ENCODE measurements at regions not wholly inside any gene's neighbourhood (a gene's known extent, or its start where the extent isn't known, plus 50 kb on each side); places are given as distances from the start of the nearest gene placed in this dataset.

- no peaks in the 10 kb centered on the region for H3K9me3 ChIP-seq (ENCODE audit: insufficient read depth in 2 of 2, low read depth in 1 of 2, low read length in 1 of 2)
- no peaks in the 10 kb centered on the region for H3K4me1 ChIP-seq (replicated peaks in 1 of 4; ENCODE audit: control insufficient read depth in 3 of 4, insufficient read depth in 4 of 4, low read length in 3 of 4)
- no peak overlapping the region for H4K5ac ChIP-seq (ENCODE audit: insufficient read length, low read depth, low read length)
- H3K56ac ChIP-seq (replicated peaks; ENCODE audit: insufficient read length, low read depth, low read length): no peak overlapping the region
- ChIA-PET CTCF (ENCODE audit: partially characterized antibody) (no interaction called here), POLR2A (ENCODE audit: partially characterized antibody) (no interaction called here)
- no peak overlapping the region for H3K4me3 ChIP-seq (ENCODE audit: extremely low read depth in 1 of 4, insufficient read depth in 2 of 4, low read depth in 3 of 4, low read length in 4 of 4)
- no peaks in the 10 kb centered on the region for H4K20me1 ChIP-seq (replicated peaks in 1 of 2; ENCODE audit: control insufficient read depth in 1 of 2, insufficient read depth in 2 of 2, low read length in 2 of 2)
- no peak overlapping the region for H4K91ac ChIP-seq (replicated peaks; ENCODE audit: insufficient read length, low read length)
- H3K27me3 ChIP-seq (replicated peaks in 1 of 4; ENCODE audit: control insufficient read depth in 3 of 4, extremely low read depth in 1 of 4, insufficient read depth in 3 of 4, low read length in 3 of 4): no peaks in the 10 kb centered on the region
- H3K23me2 ChIP-seq (ENCODE audit: low read depth, low read length): 0 out of 2 replicates have a peak, but pooled peaks cover 2% of the 10 kb centered on the region
- H3K79me2 ChIP-seq (ENCODE audit: control insufficient read depth in 1 of 2, insufficient read depth in 2 of 2, low read length in 2 of 2): no peaks in the 10 kb centered on the region
- H2BK120ac ChIP-seq (replicated peaks; ENCODE audit: low read depth, low read length): no peak overlapping the region
- no peak overlapping the region for H2BK12ac ChIP-seq (ENCODE audit: low read depth, low read length)
- no peak overlapping the region for H2AK5ac ChIP-seq (ENCODE audit: low read depth, low read length)
- H3K36me3 ChIP-seq (ENCODE audit: control insufficient read depth in 2 of 4, insufficient read depth in 4 of 4, low read length in 3 of 4): no peaks in the 10 kb centered on the region
- DNase-seq (ENCODE audit: low read depth in 1 of 2, low spot score in 2 of 2) (no peak), FAIRE-seq (no peak)
- H2BK5ac ChIP-seq (ENCODE audit: low read depth, low read length): no peak overlapping the region
- no peaks in the 10 kb centered on the region for H3K79me1 ChIP-seq (ENCODE audit: low read depth, low read length)
- no peak overlapping the region for H3K23ac ChIP-seq (ENCODE audit: insufficient read length)
- no peak overlapping the region for H3K9ac ChIP-seq (replicated peaks in 1 of 4; ENCODE audit: extremely low read depth in 1 of 4, low read depth in 3 of 4, low read length in 3 of 4)
- H3K27ac ChIP-seq (ENCODE audit: low read depth, low read length): no peak overlapping the region
- no peak overlapping the region for H4K8ac ChIP-seq (ENCODE audit: extremely low read depth, insufficient read depth, low read length)
- H2BK15ac ChIP-seq (ENCODE audit: low read length): 0 out of 2 replicates have a peak overlapping the region, but pooled peaks have one; percentile 84
- H2AFZ ChIP-seq (ENCODE audit: low read length): no peak overlapping the region
- H3K4ac ChIP-seq (replicated peaks; ENCODE audit: insufficient read length, low read depth, low read length): no peak overlapping the region
- WGBS, 2 experiments (ENCODE audit: extremely low coverage in 1 of 2, insufficient coverage in 1 of 2, insufficient read length in 1 of 2, insufficient replicate concordance in 2 of 2, low coverage in 1 of 2, low lambda C conversion rate in 2 of 2, missing lambda C conversion rate in 1 of 2): 93% methylated on average over 5 of the region's 5 CpGs; no CpG with 5 or more reads in 1 of the 2 experiments
- no peak overlapping the region for H3K14ac ChIP-seq (ENCODE audit: insufficient read length)
- H3K18ac ChIP-seq (ENCODE audit: extremely low read depth, low read length): no peak overlapping the region
- H3K4me2 ChIP-seq (ENCODE audit: insufficient read depth in 1 of 2, low read depth in 2 of 2, low read length in 2 of 2): no peak overlapping the region
- no peak overlapping the region for H2BK20ac ChIP-seq (ENCODE audit: low read length)
- TF ChIP-seq USF2 (IDR thresholded peaks at IDR 0.05; ENCODE audit: low read length) (no peak), SP2 (IDR thresholded peaks at IDR 0.05; ENCODE audit: low read length) (no peak), GTF2F1 (IDR thresholded peaks at IDR 0.05; ENCODE audit: borderline replicate concordance, low read depth, low read length) (no peak), CREB1 (IDR thresholded peaks at IDR 0.05) (no peak), NANOG (IDR thresholded peaks at IDR 0.05; ENCODE audit: insufficient read depth, low read depth, low read length, poor library complexity, severe bottlenecking) (no peak), SRF (IDR thresholded peaks at IDR 0.05; ENCODE audit: low read depth, low read length) (no peak), KDM4A (IDR thresholded peaks at IDR 0.05; ENCODE audit: low read depth, low read length, severe bottlenecking) (no peak), POLR2A (IDR thresholded peaks at IDR 0.05; ENCODE audit: control extremely low read depth in 1 of 2, low read depth in 2 of 2, low read length in 2 of 2) (no peak), ATF3 (IDR thresholded peaks at IDR 0.05; ENCODE audit: insufficient read depth, low read depth, low read length) (no peak), RAD21 (IDR thresholded peaks at IDR 0.05 in 1 of 2, conservative IDR thresholded peaks at IDR 0.05 in 1 of 2; ENCODE audit: low read depth in 2 of 2, low read length in 2 of 2) (no peak), RFX5 (IDR thresholded peaks at IDR 0.05; ENCODE audit: borderline replicate concordance, low read depth, low read length) (no peak), TAF7 (optimal IDR thresholded peaks at IDR 0.05; ENCODE audit: borderline replicate concordance, low read depth, low read length) (no peak), CBX8 (IDR thresholded peaks at IDR 0.05; ENCODE audit: borderline replicate concordance, low read depth, low read length) (no peak)
Observed at GRCh38 chr16:65622151-65622550, 500.3 kb upstream of the CDH11 start.

Data from H1 (cell line).